GM18867 (cell line): ENCODE measurements at regions not wholly inside any gene's neighbourhood (a gene's known extent, or its start where the extent isn't known, plus 50 kb on each side); places are given as distances from the start of the nearest gene placed in this dataset.
"Not testable (repeated sequence)": the region's sequence is repeated elsewhere in the genome, so short reads cannot be mapped to it uniquely, and the experiment has no call there.

Experiments
- ATAC-seq: cut with Tn5 transposase; IDR thresholded peaks from one replicate; pipeline ENCODE4 v1.9.1; 2021; ENCODE audit warnings: mild to moderate bottlenecking, moderate library complexity; ENCODE audit not compliant: unreplicated experiment

DNA sequence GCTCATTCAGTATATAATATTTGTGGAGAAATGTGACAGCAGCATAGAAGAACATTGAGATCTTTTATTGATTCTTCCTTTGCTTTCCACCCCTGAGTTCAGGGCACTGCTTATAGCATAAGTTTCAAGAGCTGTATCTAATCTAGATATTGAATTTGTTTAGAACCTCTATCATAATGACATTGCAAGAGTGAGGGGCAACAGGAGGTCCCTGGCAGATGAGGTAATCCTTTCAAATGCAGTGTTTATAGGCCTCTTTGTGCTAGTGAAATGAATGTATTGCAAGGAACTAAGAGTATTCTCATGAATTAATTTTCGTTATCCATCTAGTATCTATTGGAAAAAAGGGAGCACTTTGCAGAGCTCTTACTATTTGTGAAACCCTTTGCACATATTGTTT, 167.2 kb upstream of the FERD3L start:
- no peak for ATAC-seq

DNA sequence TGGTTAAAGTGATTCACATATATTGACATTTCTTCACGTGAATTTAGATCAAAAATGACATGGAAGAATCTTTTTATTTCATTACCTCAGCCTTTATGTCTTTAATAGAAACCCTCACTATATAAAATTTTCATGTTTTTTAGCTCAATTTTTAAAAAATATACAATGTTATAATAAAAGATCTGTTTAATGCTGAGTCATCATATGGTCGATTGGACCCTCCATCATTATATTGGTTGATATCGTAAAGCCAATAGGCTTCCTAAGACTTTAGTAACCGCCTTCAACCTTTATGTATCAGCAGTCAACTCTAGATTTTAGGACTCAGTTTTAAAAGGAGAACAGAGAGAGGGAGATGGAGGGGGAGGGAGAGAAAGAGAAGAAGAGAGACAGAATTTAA, 162.3 kb upstream of the FERD3L start:
- ATAC-seq = no peak

DNA sequence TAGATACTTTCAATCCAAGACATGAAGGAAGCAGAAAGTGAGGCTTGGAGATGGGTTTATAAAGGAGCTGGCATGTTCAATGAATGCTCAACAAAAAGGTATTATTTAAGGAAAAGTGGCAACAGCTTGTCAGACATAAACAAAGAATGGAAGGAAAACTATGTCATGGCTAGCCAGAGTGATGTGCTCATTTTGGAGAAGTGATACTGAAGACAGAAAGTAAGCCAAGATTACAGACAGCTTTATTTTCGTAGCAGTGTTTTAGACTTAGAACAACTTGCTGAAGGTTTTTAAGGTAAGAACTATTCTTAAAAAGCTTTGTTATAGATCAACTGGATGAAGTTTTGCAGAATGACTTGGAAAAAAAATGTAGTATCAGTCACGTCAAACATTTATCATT, 160.5 kb upstream of the FERD3L start:
- peak; percentile 68 for ATAC-seq

DNA sequence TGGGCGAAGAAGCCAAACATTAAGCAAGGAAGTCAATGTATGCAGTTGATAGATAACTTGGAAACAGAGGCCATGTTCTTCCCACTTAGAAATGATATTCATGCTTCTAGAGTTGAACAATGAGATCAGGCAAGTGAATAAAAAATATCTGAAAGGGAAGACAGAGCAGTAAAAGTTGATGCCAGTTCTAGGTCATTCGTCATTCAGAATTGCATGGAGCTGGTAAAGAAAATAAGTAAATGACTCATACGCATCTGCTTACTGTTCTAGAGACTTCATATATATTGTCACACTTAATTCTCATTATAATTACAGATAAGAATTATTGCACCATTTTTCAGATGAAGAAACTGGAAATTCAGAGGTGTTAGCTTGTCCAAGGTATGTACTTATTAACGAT, 158.9 kb upstream of the FERD3L start:
- no peak for ATAC-seq

DNA sequence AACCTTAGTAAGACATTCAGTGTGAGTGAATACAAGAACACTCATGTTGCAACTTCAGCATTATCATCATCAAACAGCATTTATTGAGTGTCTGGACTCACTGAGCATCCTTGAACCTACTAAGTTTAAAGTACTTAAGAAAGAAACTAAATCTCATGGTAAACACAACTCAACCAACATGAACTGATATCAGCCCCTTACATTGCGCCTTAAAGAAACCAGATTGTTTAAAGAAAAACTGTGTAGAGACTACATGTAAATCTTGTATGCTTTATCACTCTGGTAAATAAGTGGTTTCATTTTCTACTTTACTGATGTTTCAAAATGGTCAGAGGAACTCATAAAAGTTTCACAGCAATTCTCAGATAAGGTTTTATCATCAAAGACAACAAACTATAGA, 157.5 kb upstream of the FERD3L start:
- ATAC-seq = no peak

DNA sequence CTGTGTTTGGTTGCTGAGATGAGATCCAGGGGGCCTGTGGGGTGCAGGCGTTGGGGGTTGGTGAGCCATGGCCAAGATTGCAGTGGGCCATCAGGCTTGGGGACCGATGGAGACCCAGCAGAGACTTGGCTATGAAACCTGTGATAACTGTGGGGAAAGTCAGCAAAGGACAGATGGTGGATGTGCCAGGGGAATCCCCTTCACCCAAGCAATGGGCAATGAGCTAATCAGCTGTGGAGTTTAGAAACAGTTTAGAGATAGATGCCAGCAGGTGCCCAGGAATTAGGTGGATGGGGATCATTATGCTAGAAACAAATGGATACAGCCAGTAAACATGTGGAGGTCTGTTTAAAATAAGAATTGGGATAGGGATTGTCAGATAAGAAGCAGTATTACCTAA, 151.4 kb upstream of the FERD3L start:
- no peak for ATAC-seq

DNA sequence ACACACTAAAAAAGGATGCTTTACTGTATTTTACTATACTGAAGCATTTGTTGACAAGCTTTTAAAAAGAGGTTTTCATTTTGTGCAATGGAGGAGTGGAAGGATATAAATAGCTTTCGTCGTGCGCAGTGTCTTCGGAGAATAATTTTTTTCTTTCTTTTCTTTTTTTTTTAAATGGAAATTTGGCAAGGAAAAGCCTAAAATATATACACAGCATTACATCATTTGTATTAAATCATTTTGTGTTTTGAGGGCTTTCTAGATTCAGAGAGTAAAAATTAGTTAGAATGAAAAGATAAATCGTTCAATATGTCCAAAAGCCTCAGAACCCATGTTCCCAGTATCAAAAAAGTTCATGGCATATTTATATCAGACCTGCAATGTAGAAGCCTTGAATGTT, 150.2 kb upstream of the FERD3L start:
- no peak for ATAC-seq

DNA sequence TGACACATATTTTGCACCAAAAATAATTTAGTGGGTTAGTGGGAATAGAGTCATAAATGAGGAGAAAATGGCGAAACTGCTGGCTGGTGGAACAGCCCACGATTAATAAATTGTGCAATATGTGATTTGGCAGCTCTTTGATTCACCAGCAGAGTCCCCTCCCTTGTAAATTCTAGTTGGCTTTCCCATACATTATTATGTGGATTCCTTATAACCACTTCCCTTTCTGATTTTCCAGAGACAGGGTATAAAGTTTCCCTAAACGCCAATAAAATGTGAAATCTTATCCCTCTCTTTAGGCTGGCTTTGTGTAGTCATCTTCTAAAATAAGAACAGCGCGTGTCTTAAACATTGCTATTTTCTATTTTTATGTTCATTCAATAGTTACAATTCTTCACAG, 149.4 kb upstream of the FERD3L start:
- no peak for ATAC-seq

DNA sequence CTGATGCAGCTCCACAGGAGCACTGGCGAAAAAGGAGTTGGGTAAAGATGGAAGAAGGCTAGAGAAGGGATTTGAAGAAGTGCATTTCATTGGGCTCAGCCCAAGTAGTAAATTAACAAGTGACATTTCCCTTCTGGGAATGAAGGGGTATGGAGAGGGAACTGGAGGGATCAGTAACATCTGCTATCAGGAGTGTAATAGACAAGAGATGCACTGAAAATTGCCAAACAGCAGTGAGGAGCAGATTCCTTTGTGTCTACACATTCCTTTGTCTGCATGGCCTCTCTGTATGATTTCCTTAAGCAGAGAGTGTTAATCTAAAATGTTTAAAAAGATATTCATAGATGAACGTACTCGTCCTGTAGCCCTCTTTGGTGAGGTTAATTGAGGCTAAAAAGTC, 148.2 kb upstream of the FERD3L start:
- no peak for ATAC-seq

DNA sequence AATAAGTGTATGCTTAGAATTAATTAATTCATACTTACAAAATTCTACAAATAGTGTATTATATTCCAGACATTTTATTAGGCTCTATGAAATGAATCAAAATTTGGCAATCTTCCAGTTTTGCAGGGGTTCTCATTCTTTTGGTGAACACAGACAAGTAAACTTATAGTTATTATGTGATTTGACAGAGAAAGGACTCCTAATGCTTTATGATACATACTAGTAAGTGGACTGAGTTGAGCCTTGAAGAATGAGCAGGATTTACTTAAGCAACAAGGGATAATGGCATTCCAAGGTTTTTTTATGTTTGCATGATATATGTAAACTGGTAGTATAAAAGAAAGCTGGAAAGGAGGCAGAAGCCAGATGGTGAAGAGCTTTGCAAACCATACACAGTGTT, 145.7 kb upstream of the FERD3L start:
- ATAC-seq = no peak

DNA sequence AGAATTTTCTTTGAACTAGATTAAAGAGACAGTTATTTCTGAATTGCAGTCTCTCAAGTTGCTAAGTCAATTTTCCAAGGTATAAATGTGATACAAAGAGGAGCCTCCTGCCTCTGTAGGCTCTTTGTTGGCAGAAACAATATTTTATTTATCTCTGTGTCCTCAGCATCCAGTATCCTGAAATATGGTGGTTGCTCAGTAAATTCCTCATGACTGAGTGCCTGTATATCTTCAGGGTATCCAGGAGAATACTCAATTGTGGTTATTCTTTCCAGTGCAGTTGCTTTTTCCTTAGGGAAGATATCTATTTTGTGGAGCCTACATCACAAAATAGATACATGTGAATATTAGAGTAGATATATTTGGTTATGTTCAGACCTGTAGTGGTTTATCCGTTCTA, 144.8 kb upstream of the FERD3L start:
- ATAC-seq = no peak

DNA sequence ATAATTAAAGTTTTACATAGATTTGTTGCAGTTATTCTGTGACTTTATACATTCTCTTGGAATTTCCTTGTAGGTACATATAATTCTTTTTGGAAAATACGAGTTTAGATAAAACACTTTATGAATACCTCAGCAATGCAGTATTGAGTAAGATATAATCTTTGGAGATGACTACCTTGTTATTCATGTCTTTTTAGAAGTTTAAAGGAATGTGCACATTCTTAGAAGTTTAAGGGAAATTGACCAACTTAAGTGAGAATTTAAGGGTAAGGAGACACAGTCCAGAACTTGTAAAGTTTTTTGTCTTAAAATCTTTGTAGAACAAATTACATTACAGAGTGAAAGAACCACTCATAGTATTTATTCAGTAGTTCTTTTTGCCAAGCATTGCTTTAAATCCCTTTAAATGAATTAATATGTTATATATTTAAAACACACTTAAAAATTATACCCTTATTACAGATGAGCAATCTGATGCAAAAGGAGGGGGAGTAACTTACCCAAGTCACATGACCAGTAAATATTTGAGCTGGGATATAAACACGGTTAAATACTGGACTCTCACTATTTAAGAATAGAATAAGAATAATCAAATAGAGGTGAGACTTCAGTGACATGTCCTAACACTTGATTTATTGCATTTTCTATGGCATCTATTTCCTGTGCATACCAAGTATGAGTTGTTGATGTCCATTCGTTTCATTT, 139.5 kb upstream of the FERD3L start:
- no peak for ATAC-seq

DNA sequence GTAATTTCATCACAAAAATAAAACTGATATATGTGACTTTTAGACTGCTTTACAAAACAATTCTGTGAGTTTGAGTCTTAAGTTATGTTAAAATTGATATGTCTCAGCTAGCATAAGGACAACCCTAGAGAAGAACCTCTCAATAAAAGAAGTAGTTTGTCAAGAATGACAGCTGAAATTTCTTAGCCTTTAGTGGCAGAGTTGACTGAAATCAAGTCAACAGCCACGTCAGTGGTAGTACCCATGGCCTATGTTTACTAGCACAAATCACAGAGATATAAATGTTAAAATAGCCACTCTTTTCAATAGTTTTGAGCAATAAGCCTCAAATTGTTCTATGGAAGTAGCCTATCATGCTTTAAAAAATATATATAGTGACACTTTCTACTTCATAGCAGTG, 138.9 kb upstream of the FERD3L start:
- no peak for ATAC-seq

DNA sequence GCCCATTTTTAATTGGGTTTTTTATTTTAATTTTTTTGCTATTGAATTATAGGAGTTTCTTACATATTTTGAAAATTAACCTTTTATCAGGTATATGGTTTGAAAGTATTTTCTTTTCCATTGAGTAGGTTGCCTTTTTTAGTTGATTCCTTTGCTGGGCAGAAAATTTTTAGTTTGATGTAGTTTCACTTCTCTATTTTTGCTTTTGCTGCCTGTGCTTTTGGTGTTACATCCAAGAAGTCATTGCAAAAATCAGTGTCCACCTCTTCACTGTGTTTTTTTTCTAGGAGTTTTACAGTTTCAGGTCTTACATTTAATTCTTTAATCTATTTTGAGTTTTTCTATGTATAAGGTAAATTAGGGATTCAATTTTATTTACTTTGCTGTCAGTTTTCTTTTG, 129.8 kb upstream of the FERD3L start:
- no peak for ATAC-seq

DNA sequence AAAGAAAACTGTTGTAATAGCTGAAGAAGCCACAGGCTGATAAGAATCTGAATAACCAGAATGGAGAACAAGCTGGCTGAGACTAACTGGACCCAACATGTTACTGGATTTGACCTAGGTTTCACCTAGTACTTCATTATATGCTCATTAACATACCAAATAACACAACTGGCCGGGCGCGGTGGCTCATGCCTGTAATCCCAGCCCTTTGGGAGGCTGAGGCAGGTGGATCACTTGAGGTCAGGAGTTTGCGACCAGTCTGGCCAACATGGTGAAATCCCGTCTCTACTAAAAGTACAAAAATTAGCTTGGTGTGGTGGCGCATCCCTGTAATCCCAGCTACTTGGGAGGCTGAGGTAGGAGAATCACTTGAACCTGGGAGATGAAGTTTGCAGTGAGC, 127.1 kb upstream of the FERD3L start:
- ATAC-seq = not testable (repeated sequence)

DNA sequence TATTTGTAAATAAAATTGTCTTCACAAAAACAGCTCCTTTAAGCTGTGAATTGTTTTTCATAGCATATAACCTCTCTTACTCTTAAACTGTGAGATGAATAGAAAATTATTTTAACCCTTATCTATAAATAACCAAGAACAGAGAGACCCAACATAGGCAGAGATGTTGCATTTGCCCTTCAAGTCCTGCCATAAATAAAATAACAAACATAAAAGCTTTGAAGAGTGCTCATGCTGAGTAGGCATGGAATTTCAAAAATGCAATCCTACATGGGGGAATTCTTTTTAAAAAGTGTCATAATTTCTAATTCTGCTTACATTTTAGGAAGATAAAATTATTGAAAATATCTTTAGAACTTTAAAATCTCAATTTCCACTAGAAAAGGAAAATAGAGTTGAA, 124.1 kb upstream of the FERD3L start:
- no peak for ATAC-seq

DNA sequence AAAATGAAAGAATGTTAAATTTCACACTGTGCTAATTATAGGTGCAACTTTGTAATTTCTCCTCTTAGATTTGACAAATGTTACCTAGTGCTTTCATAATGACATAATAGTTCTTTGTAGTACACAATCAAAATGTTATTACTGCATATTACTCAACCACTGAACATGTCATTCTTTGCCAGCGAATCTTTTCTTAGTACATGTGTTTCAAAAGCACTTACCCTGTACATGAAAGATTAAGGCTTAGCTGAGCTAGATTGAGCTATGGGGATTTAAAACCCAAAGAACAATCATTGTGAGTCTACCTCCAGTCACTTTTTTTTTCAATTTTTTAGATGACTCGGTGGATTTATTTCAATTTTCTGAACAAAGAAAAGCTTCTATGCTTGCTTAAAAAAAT, 123.5 kb upstream of the FERD3L start:
- ATAC-seq = no peak

DNA sequence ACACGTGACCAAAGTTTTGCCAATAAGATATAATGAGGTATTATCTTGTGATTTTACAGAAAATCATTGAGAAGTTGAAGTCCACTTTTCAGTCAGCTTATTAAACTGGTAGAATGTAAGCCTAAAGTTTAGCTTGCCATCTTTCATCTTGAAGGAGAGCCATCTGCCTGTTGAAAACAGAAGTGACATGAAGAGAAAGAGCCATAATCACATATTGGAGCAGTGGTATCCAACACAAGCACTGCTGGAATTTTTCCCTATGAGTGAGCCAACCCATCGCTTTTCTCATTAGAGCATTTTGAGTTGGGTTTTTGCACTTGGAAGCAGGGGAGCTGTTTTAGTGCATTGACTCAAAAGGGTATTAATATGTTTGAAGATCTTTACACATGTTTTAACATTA, 117.6 kb upstream of the FERD3L start:
- no peak for ATAC-seq

DNA sequence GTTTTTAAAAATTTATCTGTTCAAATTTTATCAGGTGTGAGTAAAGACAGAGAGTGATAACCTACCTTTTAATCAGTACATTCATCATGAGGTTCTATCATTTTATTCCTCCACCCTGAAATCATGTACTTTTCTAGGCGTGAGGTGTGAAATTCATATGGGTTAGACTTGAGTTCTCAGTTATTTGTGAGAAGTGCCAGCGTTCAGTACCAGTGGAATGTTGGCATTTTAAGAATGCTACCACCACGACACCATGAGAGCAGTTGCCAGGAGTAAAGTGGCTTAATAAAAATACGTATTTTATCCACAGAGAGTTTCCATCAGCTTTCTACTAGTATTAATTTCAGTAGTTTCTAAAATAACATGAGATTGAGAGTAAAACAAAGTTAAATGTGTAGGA, 104.1 kb upstream of the FERD3L start:
- ATAC-seq = no peak

DNA sequence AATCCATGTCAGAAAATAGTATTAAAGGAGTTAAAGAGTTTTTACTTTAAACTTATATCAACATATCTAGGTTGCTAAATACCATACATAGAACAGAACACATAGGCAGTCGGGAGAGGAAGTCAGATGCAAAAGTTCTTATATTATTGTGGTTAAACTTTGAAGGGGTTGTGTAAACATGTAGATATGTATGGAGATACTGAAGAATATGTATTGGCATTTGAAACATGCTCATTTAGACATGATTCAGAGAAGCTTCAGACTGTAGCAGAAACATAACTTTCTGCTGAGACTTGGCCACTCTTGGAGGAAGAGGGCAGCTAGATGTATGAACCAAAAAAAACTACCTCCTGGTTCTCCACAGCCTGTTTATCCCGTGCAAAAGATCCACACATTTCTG, 103.5 kb upstream of the FERD3L start:
- no peak for ATAC-seq

DNA sequence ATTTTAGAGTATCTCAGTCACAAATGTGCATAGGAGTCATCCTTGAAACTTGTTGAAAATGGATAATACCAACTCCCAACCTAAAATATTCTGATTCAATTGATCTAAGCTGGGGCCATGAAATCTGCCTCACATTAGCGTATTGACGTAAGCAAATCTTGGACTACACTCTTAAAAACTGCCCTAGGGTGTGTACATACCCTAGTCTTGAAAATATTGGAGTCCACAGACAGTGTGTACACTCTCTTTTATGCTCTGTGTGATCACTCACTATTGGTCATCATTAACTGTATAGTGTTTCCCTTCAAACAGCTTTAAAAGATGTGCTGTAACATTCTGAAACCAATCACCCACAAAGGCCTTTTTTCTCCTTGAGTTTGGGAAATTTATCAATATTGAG, 102.9 kb upstream of the FERD3L start:
- no peak for ATAC-seq

DNA sequence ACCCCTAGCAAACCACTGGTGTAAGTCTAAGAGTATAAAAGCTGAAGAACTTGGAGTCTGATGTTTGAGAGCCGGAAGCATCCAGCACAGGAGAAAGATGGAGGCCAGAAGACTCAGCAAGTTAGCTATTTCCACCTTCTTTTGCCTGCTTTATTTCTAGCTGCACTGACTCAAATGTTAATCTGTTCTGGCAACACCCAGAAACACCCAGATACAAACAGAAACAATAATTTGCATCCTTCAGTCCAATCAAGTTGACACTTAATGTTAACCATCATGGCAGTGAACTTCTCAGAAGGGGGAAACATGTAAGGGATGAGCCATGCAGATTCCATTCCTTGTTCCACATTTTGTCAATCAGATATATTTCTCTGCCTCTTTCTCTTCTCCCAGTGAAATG, 101.8 kb upstream of the FERD3L start:
- no peak for ATAC-seq

DNA sequence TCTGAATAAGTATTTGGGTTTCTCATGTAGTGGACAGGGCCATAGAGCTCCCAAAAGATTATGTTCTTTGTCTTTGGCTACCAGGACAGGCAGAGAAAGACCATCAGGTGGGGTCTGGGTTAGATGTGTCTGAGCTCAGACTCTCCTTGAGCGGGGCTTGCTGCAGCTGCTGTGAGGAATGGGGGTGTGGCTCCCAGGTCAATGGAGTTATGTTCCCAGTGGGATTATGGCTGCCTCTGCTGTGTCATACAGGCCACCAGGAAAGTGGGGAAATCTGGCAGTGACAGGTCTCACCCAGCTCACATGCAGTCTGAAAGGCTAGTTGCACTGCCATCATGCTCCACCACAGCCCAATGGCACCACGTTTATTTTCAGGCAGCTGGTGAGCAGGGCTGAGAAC, 97.0 kb upstream of the FERD3L start:
- no peak for ATAC-seq

DNA sequence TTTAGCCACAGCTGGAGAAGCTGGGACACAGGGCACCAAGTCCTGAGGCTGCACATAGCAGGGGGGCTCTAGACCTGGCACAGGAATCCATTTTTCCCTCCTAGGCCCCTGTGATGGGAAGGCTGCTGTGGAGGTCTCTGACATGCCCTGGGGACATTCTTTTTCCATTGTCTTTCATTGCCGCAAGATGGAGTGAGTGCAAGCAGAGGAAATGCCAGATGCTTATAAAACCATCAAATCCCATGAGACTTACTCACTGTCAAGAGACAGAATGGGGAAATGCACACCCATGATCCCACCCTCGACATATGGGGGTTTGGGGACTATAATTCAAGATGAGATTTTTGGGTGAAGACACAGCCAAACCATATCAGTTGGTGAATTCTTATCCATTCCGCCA, 94.7 kb upstream of the FERD3L start:
- ATAC-seq = no peak
